ENCODE measurements at regions not wholly inside any gene's neighbourhood (a gene's known extent, or its start where the extent isn't known, plus 50 kb on each side); places are given as distances from the start of the nearest gene placed in this dataset.
"Not testable (repeated sequence)": the region's sequence is repeated elsewhere in the genome, so short reads cannot be mapped to it uniquely, and the experiment has no call there.

DNA sequence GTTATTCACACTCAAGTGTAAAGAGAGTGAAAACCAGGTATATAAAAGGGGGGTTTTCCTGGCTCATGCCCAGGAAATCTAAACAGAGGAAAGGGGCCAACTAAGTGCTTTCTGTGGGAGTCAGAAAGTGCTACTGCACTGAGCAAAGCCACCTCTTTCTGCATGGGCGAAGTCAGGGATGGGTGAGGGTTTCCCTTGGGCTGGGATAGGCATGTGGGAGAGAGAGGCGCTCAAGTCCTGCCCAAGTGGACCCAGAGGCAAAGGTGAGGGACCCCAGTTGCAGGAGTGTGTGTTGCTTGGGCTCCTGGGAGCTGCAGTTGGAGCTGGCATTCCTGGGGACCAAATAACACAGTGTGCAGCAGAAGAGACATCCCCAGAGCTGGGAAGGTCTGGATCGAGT is 65.9 kb downstream of the PRR15 start (continued):
- TF ChIP-seq, protein P1, sequence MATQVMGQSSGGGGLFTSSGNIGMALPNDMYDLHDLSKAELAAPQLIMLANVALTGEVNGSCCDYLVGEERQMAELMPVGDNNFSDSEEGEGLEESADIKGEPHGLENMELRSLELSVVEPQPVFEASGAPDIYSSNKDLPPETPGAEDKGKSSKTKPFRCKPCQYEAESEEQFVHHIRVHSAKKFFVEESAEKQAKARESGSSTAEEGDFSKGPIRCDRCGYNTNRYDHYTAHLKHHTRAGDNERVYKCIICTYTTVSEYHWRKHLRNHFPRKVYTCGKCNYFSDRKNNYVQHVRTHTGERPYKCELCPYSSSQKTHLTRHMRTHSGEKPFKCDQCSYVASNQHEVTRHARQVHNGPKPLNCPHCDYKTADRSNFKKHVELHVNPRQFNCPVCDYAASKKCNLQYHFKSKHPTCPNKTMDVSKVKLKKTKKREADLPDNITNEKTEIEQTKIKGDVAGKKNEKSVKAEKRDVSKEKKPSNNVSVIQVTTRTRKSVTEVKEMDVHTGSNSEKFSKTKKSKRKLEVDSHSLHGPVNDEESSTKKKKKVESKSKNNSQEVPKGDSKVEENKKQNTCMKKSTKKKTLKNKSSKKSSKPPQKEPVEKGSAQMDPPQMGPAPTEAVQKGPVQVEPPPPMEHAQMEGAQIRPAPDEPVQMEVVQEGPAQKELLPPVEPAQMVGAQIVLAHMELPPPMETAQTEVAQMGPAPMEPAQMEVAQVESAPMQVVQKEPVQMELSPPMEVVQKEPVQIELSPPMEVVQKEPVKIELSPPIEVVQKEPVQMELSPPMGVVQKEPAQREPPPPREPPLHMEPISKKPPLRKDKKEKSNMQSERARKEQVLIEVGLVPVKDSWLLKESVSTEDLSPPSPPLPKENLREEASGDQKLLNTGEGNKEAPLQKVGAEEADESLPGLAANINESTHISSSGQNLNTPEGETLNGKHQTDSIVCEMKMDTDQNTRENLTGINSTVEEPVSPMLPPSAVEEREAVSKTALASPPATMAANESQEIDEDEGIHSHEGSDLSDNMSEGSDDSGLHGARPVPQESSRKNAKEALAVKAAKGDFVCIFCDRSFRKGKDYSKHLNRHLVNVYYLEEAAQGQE (IDR thresholded peaks at IDR 0.05; ENCODE audit: low read depth) = no peak
- TF ChIP-seq RAD21 (IDR thresholded peaks at IDR 0.05; ENCODE audit: low read depth) = no peak
- no peak for TF ChIP-seq EZH2 (IDR thresholded peaks at IDR 0.05)
- TF ChIP-seq SP1 (IDR thresholded peaks at IDR 0.05; ENCODE audit: low read depth) = no peak

DNA sequence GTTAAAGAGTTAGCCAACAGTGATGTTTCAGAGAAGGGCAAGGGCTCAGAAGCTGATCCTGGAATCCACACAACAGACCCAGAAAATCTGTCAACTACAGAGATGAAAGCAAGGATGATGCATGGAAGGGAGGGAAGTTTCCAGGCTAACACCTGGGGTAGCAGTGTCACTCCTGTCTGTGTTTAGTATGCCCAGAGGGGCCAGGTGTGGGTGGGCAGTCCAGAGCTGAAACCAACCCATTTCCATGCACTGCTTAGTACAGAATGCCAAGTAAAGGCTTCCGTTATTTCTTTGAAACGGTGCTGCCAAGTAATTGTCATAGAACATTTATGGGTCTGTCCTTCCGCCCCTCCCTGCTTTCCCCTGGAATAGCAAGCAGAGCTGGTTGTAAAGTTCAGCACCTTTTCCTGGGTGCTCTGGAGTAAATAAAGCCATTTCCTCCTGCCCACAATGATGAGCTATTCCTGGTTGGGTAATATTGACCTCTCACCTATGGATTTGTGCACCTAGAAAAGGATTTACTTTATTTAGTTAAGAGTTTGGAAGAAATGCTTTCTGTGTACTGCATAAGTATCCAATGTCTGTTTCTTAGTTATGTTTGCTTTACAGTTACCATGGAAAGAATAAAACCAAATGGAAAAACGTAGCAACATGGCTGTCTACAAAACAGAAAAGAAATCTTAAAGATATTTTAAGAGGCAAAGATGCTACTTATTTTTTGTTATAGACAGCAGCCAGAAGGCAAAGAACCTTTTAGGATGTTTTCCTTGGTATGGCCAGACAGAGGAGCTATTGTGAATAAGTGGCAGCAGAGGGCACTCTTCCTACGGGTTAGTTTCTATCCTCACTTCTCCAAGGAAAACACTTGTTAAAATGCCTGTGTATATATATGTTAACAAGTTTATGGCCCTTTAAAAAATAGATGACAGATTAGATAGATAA is 71.7 kb downstream of the PRR15 start:
- RAD21 ChIA-PET (ENCODE audit: low non-redundant PET in 1 of 2, low total read pairs in 2 of 2, uncharacterized antibody in 2 of 2, unreplicated experiment in 2 of 2); H3K4me2 ChIP-seq (ENCODE audit: low read length); BruUV-seq (replicated peaks); H3K27me3 ChIP-seq (ENCODE audit: insufficient read depth, low read length); H3K27ac ChIP-seq (ENCODE audit: low read depth, low read length); H3K4me1 ChIP-seq (ENCODE audit: control insufficient read depth in 1 of 2, insufficient read depth in 2 of 2, low read length in 2 of 2); H3K9me3 ChIP-seq (ENCODE audit: control insufficient read depth in 1 of 2, insufficient read depth in 1 of 2, low read depth in 1 of 2, low read length in 2 of 2); H3K36me3 ChIP-seq (ENCODE audit: control insufficient read depth in 1 of 2, insufficient read depth in 2 of 2, low read length in 2 of 2); POLR2A ChIA-PET; H2AFZ ChIP-seq (ENCODE audit: low read depth, low read length, poor library complexity, severe bottlenecking); H4K20me1 ChIP-seq (ENCODE audit: insufficient read depth); H3K9me2 ChIP-seq (ENCODE audit: insufficient read depth); H3K79me2 ChIP-seq (ENCODE audit: insufficient read depth, low read length); H3K9ac ChIP-seq (ENCODE audit: low read length); H3K4me3 ChIP-seq (replicated peaks in 1 of 2; ENCODE audit: low read depth in 1 of 2, low read length in 2 of 2): not testable (repeated sequence)
- CTCF ChIA-PET = interaction anchor here (0.9 to 2.5 kb wide), 9 partner anchors 12 to 438 kb away, joined by 3 to 8 read pairs (median 3); no protein-coding TSS in a partner anchor
- ATAC-seq = peak; percentile 87
- intact Hi-C loops (cut with micrococcal nuclease) = loop anchor here (2.0 kb wide), 1 partner anchor 285 kb away; no protein-coding TSS in a partner anchor
- TF ChIP-seq RAD21 (IDR thresholded peaks at IDR 0.05; ENCODE audit: low read depth) = peak; percentile 70
- TF ChIP-seq, protein P2, sequence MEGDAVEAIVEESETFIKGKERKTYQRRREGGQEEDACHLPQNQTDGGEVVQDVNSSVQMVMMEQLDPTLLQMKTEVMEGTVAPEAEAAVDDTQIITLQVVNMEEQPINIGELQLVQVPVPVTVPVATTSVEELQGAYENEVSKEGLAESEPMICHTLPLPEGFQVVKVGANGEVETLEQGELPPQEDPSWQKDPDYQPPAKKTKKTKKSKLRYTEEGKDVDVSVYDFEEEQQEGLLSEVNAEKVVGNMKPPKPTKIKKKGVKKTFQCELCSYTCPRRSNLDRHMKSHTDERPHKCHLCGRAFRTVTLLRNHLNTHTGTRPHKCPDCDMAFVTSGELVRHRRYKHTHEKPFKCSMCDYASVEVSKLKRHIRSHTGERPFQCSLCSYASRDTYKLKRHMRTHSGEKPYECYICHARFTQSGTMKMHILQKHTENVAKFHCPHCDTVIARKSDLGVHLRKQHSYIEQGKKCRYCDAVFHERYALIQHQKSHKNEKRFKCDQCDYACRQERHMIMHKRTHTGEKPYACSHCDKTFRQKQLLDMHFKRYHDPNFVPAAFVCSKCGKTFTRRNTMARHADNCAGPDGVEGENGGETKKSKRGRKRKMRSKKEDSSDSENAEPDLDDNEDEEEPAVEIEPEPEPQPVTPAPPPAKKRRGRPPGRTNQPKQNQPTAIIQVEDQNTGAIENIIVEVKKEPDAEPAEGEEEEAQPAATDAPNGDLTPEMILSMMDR (IDR thresholded peaks at IDR 0.05 in 2 of 3, conservative IDR thresholded peaks at IDR 0.05 in 1 of 3; ENCODE audit: borderline replicate concordance in 1 of 3, insufficient read depth in 1 of 3, low read depth in 2 of 3, low read length in 2 of 3) = peak; percentile 51 to 71 (median 58); a peak in 4 of 6 replicates
- peak; percentile 15 for DNase-seq (ENCODE audit: low read depth, low spot score)
